ENCODE measurements at regions not wholly inside any gene's neighbourhood (a gene's known extent, or its start where the extent isn't known, plus 50 kb on each side); places are given as distances from the start of the nearest gene placed in this dataset.

GRCh38 chr12:42960087-42960527, 370.6 kb upstream of the PRICKLE1 start:
- no peaks in the 10 kb centered on the region for H3K27me3 ChIP-seq
- H3K4me3 ChIP-seq = no peak overlapping the region
- FAIRE-seq = no peak
- H3K4me1 ChIP-seq = no peaks in the 10 kb centered on the region
- DNase-seq = no peak
- no peaks in the 10 kb centered on the region for H3K36me3 ChIP-seq
- peak overlapping the region in 1 of 4 donors; percentile 2 for H3K27ac ChIP-seq
- TF ChIP-seq, protein P1, sequence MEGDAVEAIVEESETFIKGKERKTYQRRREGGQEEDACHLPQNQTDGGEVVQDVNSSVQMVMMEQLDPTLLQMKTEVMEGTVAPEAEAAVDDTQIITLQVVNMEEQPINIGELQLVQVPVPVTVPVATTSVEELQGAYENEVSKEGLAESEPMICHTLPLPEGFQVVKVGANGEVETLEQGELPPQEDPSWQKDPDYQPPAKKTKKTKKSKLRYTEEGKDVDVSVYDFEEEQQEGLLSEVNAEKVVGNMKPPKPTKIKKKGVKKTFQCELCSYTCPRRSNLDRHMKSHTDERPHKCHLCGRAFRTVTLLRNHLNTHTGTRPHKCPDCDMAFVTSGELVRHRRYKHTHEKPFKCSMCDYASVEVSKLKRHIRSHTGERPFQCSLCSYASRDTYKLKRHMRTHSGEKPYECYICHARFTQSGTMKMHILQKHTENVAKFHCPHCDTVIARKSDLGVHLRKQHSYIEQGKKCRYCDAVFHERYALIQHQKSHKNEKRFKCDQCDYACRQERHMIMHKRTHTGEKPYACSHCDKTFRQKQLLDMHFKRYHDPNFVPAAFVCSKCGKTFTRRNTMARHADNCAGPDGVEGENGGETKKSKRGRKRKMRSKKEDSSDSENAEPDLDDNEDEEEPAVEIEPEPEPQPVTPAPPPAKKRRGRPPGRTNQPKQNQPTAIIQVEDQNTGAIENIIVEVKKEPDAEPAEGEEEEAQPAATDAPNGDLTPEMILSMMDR (IDR thresholded peaks at IDR 0.05) = no peak
- intact Hi-C loops (cut with DNase I) = no loop called here
- no peaks in the 10 kb centered on the region for H3K9me3 ChIP-seq
- peak; percentile 32 to 56 (median 47) for ATAC-seq
- 62 to 67% methylated on average over 4 of the region's 4 CpGs for WGBS, 2 donors

- no peak for ATAC-seq
- no peak for FAIRE-seq
- no peak for DNase-seq
- H3K4me3 ChIP-seq = no peak overlapping the region
- no peaks in the 10 kb centered on the region for H3K4me1 ChIP-seq
- intact Hi-C loops (cut with DNase I) = no loop called here
- no peaks in the 10 kb centered on the region for H3K27me3 ChIP-seq
- no peaks in the 10 kb centered on the region for H3K36me3 ChIP-seq
- no peaks in the 10 kb centered on the region for H3K9me3 ChIP-seq
- WGBS, 2 donors = 62 to 74% methylated on average over 1 of the region's 1 CpG
- TF ChIP-seq, protein P1 (IDR thresholded peaks at IDR 0.05) = no peak
- H3K27ac ChIP-seq = no peak overlapping the region
Measured at GRCh38 chr12:42958291-42958674, 368.7 kb upstream of the PRICKLE1 start.

- no peak for DNase-seq
- H3K27ac ChIP-seq = no peak overlapping the region
- H3K4me1 ChIP-seq = no peaks in the 10 kb centered on the region
- H3K9me3 ChIP-seq = no peaks in the 10 kb centered on the region
- intact Hi-C loops (cut with DNase I) = no loop called here
- H3K4me3 ChIP-seq = no peak overlapping the region
- WGBS, 2 donors = 67 to 81% methylated on average over 1 of the region's 1 CpG
- TF ChIP-seq, protein P1 (IDR thresholded peaks at IDR 0.05) = no peak
- H3K27me3 ChIP-seq = no peaks in the 10 kb centered on the region
- no peaks in the 10 kb centered on the region for H3K36me3 ChIP-seq
- FAIRE-seq = no peak
- ATAC-seq = no peak
Measured at GRCh38 chr12:42957561-42958290, 368.2 kb upstream of the PRICKLE1 start.

- Histone ChIP-seq H3K27me3 (no peaks in the 10 kb centered on the region), H3K9me3 (no peaks in the 10 kb centered on the region), H3K4me3 (no peak overlapping the region), H3K27ac (no peak overlapping the region), H3K36me3 (no peaks in the 10 kb centered on the region), H3K4me1 (no peaks in the 10 kb centered on the region)
- TF ChIP-seq, protein P1 (IDR thresholded peaks at IDR 0.05) = no peak
- DNase-seq (peak in 1 of 6 donors; percentile 18), FAIRE-seq (no peak), ATAC-seq (peak in 2 of 4 donors; percentile 31 to 52)
- intact Hi-C loops (cut with DNase I) = no loop called here
- 44 to 54% methylated on average over 3 of the region's 3 CpGs for WGBS, 2 donors
Measured at GRCh38 chr12:42957136-42957535, 367.6 kb upstream of the PRICKLE1 start.

- ATAC-seq = no peak
- 95 to 100% methylated on average over 2 of the region's 2 CpGs for WGBS, 2 donors
Measured at GRCh38 chr12:42953021-42953420, 363.5 kb upstream of the PRICKLE1 start.

More at GRCh38 chr12:42953021-42953420, 363.5 kb upstream of the PRICKLE1 start:
- Histone ChIP-seq H3K27ac (no peak overlapping the region), H3K4me1 (no peaks in the 10 kb centered on the region), H3K4me3 (no peak overlapping the region), H3K27me3 (no peaks in the 10 kb centered on the region), H3K9me3 (no peaks in the 10 kb centered on the region), H3K36me3 (no peaks in the 10 kb centered on the region)
- intact Hi-C loops (cut with DNase I) = no loop called here
- TF ChIP-seq, protein P1 (IDR thresholded peaks at IDR 0.05) = no peak
- no peak for FAIRE-seq
- peak in 1 of 6 donors; percentile 21 for DNase-seq
